ENCODE measurements at regions not wholly inside any gene's neighbourhood (a gene's known extent, or its start where the extent isn't known, plus 50 kb on each side); places are given as distances from the start of the nearest gene placed in this dataset.

- ATAC-seq: no peak
- DNase-seq: no peak
- intact Hi-C loops (cut with DNase I, micrococcal nuclease): no loop called here
Observed at GRCh38 chr6:120214088-120214499, 864.5 kb upstream of the MAN1A1 start.

GRCh38 chr6:120211955-120212792 is 862.6 kb upstream of the MAN1A1 start:
- DNase-seq (no peak), ATAC-seq (no peak)
- intact Hi-C loops (cut with DNase I, micrococcal nuclease): no loop called here

GRCh38 chr6:120202878-120203277 is 853.3 kb upstream of the MAN1A1 start:
- intact Hi-C loops (cut with DNase I, micrococcal nuclease): no loop called here
- no peak for DNase-seq
- no peak for ATAC-seq

- intact Hi-C loops (cut with DNase I, micrococcal nuclease): no loop called here
- ATAC-seq: no peak
- no peak for DNase-seq
Observed at GRCh38 chr6:120200853-120201252, 851.3 kb upstream of the MAN1A1 start.

GRCh38 chr6:120198033-120198432 is 848.5 kb upstream of the MAN1A1 start:
- intact Hi-C loops (cut with DNase I, micrococcal nuclease): no loop called here
- no peak for ATAC-seq
- DNase-seq: no peak

- DNase-seq (no peak), ATAC-seq (no peak)
- intact Hi-C loops (cut with DNase I, micrococcal nuclease): no loop called here
Observed at GRCh38 chr6:120186080-120186479, 836.5 kb upstream of the MAN1A1 start.

DNA sequence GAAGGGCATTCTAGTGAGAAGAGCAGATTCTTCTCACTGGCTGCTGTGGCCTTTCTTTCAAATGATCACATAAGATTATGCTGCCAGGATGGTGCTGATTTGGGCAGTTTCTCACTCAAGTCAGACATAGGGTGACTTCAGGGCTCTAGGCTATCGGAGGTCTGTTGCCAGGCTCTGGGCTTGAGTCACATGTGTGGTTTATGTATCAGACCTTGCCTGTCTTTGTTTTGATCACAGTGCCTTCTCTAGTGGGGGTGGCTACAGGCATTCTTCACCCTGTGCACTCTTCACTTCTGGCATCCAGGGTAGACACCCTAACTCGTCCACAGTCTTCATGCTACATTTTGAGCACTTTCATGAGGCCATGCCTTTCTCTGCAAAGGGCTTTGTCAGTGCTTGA is 823.7 kb upstream of the MAN1A1 start:
- intact Hi-C loops (cut with DNase I, micrococcal nuclease): no loop called here
- DNase-seq (no peak), ATAC-seq (no peak)

DNA sequence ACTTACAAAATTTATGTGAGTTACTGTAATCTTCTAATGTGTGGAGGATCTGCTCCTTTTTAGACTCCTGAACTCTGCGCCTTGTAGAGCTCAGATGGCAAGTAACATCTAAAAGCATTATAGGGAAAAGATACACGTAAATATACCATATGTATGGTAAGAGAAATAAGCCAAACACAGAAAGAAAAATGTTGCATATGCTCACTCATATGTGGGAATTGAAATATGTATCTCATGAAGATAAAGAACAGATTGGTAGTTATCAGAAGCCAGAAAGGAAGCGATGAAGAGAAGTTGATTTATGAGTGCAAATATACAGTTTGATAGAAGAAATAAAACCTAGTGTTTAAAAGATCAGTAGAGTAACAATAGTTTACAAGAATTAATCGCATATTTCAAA is 815.0 kb upstream of the MAN1A1 start:
- no peak for DNase-seq
- no peak for ATAC-seq
- intact Hi-C loops (cut with DNase I, micrococcal nuclease): no loop called here

DNA sequence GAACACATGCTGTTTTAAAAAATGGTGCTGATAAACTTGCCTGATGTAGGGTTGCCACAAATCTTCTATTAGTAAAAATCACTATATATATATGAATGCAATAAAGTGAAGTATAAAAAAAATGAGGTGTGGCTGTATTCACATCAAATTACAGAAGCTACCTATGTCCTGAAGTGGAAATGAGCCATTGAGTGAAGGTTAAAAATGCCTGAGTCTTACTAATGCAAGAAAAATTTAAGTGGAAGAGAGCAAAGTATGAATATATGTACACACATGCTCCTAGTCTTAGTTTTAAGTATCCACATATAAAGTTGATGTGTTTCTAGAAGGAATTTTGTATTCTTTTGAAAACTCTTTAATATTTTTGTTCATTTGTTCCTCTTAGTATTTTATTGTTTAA is 808.3 kb upstream of the MAN1A1 start:
- ATAC-seq (no peak), DNase-seq (no peak)
- intact Hi-C loops (cut with DNase I, micrococcal nuclease): no loop called here

DNA sequence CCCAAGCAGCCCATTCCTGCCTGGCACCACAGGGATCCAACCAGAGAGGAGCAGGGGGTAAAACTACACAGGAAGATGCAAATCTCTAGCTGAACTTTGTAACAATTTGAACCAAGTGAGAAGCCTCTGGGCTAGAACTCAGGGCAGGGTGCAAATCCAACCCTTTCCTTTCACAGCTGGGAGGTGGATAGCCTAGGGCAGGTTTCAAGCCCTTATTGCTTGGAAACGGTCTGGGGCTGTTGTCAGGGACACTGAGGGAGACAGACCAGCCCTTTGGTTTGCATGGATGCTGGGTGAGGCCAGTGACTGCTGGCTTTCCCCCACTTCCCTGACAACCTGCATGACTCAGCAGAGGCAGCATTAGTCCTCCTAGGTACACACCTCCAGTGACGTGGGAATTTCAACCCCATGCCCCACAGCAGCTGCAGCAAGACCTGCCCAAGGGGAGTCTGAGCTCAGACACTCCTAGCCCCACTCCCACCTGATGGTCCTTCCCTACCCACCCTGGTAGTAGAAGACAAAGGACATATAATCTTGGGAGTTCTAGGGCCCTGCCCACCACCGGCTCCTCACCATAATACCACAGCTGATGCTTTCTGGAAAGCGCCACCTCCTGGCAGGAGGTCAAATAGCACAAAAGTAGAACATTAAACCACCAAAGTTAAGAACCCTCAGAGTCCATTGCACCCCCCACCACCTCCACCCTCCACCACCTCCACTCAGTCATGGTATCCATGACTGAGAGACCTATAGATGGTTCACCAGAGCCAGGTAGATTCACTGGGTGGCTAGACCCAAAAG is 797.7 kb upstream of the MAN1A1 start:
- DNase-seq (no peak), ATAC-seq (no peak)
- intact Hi-C loops (cut with DNase I, micrococcal nuclease): no loop called here

DNA sequence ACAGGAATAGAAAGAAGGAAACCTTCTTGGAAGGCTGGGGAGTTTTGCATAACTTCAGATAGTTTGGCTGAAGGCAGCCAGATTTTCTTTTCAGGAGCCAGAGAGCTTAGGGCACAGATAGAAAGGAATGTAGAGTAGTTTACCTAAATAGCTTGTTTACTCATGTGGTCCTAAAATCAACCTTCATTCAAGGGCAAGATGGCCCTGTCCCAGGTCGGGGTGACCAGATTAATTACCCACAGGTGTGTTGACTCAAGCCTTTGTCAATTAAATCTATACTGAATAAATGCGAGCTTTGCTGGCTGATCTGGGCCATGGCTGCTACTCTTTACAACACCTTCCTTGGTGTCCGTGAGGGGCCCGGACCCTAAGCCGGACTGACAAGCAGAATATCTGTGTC is 792.0 kb upstream of the MAN1A1 start:
- intact Hi-C loops (cut with DNase I, micrococcal nuclease): no loop called here
- DNase-seq (no peak), ATAC-seq (no peak)

GRCh38 chr6:120137492-120137891 is 787.9 kb upstream of the MAN1A1 start:
- DNase-seq: no peak
- ATAC-seq: no peak
- intact Hi-C loops (cut with DNase I, micrococcal nuclease): no loop called here

- DNase-seq (no peak), ATAC-seq (no peak)
- intact Hi-C loops (cut with DNase I, micrococcal nuclease): no loop called here
Observed at GRCh38 chr6:120129228-120129627, 779.7 kb upstream of the MAN1A1 start.

DNA sequence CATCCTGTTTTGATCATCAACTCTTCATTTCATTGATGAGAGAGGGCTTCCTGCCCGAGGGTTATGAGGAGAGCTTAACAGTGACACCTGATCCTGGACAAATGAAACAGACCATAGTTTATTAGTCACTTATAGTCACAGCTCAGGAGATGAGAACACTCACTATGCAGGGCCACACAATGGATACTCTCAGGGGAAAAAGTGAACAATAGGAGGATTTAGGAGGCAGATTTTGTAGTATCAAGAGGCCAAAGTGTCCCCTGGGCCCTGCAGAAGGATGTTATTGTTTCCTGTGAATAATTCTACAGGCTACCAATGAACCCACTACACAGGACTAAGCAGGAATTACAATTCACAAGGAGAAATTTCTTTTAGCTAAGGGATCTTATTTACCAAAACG is 772.8 kb upstream of the MAN1A1 start:
- DNase-seq (no peak), ATAC-seq (no peak)

DNA sequence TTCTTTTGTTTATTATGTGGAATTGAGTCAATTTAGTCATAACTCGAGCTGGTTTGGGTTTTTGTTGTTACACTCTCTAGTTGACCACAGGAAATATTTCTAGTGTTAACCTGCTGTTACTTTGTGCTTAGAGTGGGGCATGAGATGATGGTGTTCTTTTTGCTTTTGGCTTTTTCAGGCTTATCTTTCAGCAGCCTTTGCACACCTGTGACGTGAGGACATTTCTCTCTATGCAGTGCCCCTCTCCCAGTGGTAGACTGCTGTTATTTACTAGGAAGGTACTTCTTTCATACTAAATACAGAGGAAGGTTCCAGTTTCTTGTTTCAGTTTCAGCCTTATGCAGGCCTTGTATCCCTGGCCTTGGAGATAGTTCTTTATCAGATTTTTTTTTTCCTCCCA is 766.8 kb upstream of the MAN1A1 start:
- intact Hi-C loops (cut with DNase I, micrococcal nuclease): no loop called here
- ATAC-seq: no peak

More for the DNA sequence above, 772.8 kb upstream of the MAN1A1 start:
- intact Hi-C loops (cut with DNase I, micrococcal nuclease): no loop called here

GRCh38 chr6:120112980-120113379 is 763.4 kb upstream of the MAN1A1 start:
- intact Hi-C loops (cut with DNase I, micrococcal nuclease): no loop called here
- DNase-seq: no peak
- ATAC-seq: no peak

More for the DNA sequence above, 766.8 kb upstream of the MAN1A1 start:
- no peak for DNase-seq

GRCh38 chr6:120111001-120111400 is 761.4 kb upstream of the MAN1A1 start:
- intact Hi-C loops (cut with DNase I, micrococcal nuclease): no loop called here
- ATAC-seq: no peak

GRCh38 chr6:120108061-120108795 is 758.7 kb upstream of the MAN1A1 start:
- intact Hi-C loops (cut with DNase I, micrococcal nuclease): no loop called here
- DNase-seq (no peak), ATAC-seq (no peak)

More at GRCh38 chr6:120111001-120111400, 761.4 kb upstream of the MAN1A1 start:
- DNase-seq: no peak

- no peak for DNase-seq
- no peak for ATAC-seq
- intact Hi-C loops (cut with DNase I, micrococcal nuclease): no loop called here
Observed at GRCh38 chr6:120103618-120104017, 754.1 kb upstream of the MAN1A1 start.
